ENCODE measurements at regions not wholly inside any gene's neighbourhood (a gene's known extent, or its start where the extent isn't known, plus 50 kb on each side); places are given as distances from the start of the nearest gene placed in this dataset.

DNA sequence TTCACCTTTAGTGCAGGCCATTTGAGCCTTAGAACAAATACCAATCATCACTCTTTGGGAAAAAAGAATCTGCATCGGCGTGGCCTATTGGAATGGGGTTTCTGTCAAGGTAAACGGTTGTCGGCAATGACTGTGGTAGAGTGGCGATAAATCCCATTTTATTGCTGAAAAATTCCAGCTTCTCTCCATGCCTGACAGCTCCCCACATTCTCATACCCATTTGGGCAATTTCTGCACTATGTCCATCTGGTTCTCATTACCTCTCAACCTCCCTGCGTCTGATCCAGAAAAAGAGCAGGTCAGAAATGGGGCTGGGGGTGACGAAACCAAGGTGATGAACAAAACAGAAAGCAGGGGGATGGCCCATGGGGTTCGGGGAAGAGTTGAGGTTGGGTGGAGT, 254.0 kb downstream of the MEIS1 start:
- in situ Hi-C loops (cut with MboI; ENCODE audit: low pct_unique_long_range_greater_than_20kb, low sequenced_read_pairs): no loop called here
- no peak for DNase-seq

DNA sequence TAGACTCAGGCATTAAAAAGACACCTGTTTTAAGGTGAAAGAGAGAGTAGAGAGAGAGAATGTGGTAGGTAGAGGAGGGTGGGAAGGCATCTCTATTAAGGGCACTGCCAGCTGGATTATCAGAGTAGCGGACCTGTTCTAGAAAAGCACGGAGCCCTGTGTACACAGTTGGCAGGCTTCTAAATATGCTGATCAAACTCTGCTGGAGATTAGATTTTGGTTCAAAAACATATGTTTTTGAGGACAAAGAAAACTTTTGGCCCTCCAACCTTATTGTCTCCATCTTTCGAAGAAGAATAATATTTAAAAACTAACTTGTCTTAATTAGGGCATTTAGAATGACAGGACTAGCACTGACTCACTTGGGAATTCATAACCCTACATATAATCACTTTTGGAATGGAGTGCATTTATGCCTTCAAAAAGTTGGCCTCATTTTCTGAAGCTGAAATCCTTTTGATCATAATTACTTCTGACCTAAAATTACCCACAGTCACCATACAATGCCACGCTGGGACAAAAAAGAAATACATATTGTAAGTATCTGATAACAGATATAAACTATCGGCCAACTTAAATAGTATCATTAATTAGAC, 254.6 kb downstream of the MEIS1 start:
- in situ Hi-C loops (cut with MboI; ENCODE audit: low pct_unique_long_range_greater_than_20kb, low sequenced_read_pairs): no loop called here
- no peak for DNase-seq

DNA sequence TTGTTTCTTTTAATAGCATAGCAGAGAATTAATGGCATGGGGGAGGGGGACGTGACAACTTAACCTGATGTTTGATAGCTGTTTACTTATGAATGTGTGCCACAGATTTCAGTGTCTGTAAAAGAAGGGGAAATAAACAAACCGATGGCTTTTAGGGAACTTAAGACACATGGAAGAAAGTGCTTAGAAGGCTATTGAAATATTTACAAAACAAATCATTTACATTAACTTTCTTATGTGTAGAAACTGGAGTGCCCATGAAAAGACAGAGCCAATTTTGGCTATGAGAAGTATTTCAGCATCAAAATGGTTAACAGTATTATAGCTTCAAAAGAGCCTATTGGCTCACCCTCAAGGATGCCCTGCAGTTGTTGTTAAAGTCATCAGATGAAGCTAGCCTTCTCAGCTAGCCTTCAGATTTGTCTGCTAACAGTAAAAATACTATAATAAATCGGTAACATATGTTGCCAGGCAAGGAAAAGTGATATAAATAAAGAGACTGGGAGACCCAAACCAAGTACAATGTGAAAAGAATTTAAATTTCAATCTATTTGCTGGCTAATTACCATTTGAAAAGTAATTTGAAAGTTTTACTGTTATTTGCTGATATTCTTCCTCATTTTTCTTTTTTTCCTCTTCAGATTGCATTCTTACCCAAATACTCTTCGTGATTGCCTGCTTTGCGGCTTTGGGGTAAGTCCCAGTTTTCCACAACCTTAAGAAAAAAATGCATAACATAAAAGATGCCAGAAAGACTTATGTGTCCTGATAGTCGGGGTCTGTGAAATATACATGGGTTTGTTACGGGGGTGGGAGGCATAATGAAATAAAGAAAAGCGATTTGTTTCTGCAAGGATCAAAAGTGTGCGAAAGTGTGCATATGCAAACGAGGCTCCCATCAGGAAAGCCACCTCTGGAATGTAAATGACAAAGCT, 256.4 kb downstream of the MEIS1 start:
- in situ Hi-C loops (cut with MboI; ENCODE audit: low pct_unique_long_range_greater_than_20kb, low sequenced_read_pairs): no loop called here
- no peak for DNase-seq

DNA sequence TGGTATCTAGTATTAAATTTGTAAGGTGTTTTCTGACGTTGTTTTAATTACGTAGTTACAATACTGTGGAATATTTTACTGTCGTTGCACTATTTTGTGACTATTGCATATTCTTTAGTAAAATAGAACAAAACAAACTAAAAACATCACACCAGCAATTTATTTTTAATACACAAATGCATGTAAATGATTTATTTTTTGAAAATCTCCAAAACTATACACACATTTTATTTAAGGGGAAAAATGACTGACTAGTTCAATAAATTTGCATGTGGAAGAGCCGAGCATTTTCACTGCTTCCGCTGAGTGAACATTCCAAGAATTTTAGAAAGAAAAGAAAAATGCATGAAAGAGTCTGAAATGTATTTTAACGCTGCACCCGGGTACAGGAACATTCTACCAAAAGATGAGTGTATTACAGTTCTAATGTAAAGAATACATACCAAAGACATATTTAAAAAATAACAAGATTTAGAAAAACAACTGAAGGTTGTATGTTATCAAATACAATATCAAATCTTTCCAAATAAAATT, 257.7 kb downstream of the MEIS1 start:
- in situ Hi-C loops (cut with MboI; ENCODE audit: low pct_unique_long_range_greater_than_20kb, low sequenced_read_pairs): no loop called here
- DNase-seq: no peak

DNA sequence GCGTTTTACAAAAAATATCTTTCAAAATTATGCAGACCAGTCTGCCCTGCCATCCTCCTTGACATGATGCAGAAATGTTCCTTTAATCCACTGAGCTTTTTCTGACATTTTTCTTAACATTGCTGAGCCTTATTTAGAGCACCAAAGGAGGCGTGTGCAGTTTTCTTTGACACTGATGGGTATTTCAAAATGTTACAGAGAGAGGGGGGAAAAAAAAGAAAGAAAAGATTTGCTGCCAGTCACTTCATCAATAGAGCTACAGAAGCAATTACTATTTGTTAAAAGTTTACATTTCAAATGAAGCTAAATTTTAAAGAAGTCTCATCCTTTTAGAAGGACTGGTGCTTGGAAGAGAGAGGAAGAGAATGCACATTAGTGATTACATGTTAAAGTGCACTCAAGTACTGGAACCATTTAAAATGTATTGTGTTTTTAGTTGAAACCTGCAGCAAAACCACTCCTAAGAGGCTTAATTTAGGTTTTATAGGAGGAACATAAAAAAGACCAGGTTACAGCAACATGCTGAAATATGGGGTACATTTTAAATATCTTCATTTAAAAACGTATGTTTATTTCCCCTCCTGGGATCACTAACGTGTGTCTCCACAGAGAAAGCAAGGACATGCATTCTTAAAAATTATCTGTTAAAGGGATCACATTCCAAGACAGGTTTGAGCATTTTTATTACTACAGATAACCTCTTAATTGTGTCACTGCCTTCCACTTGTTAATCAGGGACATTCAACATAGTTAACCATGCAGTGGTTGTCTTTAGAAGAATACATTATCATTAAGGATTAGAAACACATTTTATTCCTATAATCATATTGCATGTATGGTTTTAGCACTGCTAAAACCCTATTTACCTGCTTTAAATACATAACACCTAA, 258.4 kb downstream of the MEIS1 start:
- no peak for DNase-seq
- in situ Hi-C loops (cut with MboI; ENCODE audit: low pct_unique_long_range_greater_than_20kb, low sequenced_read_pairs): no loop called here

DNA sequence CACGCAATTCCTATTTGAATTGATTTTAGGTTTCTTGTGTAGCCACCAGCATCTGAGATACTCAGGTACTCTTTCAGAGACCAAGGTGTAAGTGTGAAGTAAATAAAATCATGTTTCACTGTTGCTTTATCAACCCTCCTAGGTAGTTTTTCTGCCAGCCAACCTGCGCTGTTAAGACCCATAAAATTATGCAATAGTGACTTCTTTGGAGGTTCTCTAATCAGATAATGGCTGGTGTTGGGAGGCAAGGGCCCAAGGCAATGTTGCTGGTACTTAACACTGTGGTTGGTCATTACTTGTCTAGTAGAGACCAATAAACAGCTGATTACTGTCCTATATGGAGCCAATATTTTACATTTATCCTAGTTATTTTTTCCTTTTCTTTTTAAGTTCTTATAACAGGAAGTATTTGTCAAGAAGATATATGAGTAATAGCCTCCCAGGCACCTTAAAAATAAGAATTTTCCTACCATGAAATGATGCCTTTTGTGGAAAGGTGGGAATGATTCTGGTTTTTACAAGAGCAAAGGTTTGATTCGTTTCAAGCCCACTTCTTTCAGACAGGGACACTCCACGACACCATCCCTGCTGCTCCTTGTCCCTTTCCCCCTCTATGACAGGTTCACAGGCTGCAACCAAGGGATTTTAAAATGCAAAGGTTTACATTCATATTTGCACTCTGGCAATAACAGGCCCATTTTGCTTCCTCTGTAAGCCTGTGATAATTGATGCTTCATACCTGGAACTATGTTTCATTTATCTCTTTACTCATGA, 259.3 kb downstream of the MEIS1 start:
- in situ Hi-C loops (cut with MboI; ENCODE audit: low pct_unique_long_range_greater_than_20kb, low sequenced_read_pairs): no loop called here
- DNase-seq: no peak

GRCh38 chr2:66695226-66695735, 260.4 kb downstream of the MEIS1 start:
- in situ Hi-C loops (cut with MboI; ENCODE audit: low pct_unique_long_range_greater_than_20kb, low sequenced_read_pairs): no loop called here
- DNase-seq: no peak

- DNase-seq: no peak
- in situ Hi-C loops (cut with MboI; ENCODE audit: low pct_unique_long_range_greater_than_20kb, low sequenced_read_pairs): no loop called here
These were observed 261.4 kb downstream of the MEIS1 start for GRCh38 chr2:66696374-66696773.

DNA sequence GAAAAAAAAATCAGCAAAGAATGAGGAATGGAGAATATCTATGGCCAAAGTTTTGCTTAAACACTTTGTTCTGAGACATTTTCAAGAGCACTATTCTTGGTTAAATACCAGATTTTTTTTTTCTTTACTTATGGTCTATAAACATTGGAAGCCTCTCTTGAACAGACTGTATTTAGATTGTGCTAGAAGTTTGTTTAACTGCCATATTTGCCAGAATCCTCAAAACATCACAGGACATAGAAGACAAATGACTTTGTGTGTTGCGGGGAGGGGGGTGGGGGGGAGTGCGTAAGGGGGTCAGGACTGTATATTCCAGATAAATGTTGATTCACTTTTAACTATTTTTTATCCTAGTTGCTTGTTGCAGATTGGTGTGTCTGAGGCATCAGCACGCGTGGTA, 262.0 kb downstream of the MEIS1 start:
- in situ Hi-C loops (cut with MboI; ENCODE audit: low pct_unique_long_range_greater_than_20kb, low sequenced_read_pairs): no loop called here
- DNase-seq: no peak

GRCh38 chr2:66697366-66697765, 262.4 kb downstream of the MEIS1 start:
- no peak for DNase-seq
- in situ Hi-C loops (cut with MboI; ENCODE audit: low pct_unique_long_range_greater_than_20kb, low sequenced_read_pairs): no loop called here

GRCh38 chr2:66698091-66698490, 263.2 kb downstream of the MEIS1 start:
- in situ Hi-C loops (cut with MboI; ENCODE audit: low pct_unique_long_range_greater_than_20kb, low sequenced_read_pairs): no loop called here
- DNase-seq: no peak

GRCh38 chr2:66698576-66699239, 263.8 kb downstream of the MEIS1 start:
- no peak for DNase-seq
- in situ Hi-C loops (cut with MboI; ENCODE audit: low pct_unique_long_range_greater_than_20kb, low sequenced_read_pairs): no loop called here

DNA sequence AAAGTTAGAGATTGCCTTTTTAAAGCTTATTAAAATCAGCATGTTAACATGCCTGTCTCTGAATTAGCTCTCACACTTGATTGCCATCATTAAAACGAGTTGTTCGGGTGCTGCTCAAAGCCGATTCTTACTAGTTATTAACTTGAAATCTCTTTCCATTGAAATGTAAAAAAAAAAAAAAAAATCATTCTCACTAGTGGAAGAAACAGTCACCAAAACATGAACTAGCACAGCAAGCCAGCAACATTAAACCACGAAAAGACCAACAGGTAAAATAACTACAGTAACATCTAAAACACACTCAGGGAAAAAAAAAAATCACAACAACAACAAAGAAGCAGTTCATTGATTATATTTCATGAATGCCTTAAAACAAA, 264.5 kb downstream of the MEIS1 start:
- in situ Hi-C loops (cut with MboI; ENCODE audit: low pct_unique_long_range_greater_than_20kb, low sequenced_read_pairs): no loop called here
- no peak for DNase-seq

GRCh38 chr2:66699793-66700676, 265.1 kb downstream of the MEIS1 start:
- in situ Hi-C loops (cut with MboI; ENCODE audit: low pct_unique_long_range_greater_than_20kb, low sequenced_read_pairs): no loop called here
- DNase-seq: no peak

GRCh38 chr2:66700677-66701066, 265.7 kb downstream of the MEIS1 start:
- in situ Hi-C loops (cut with MboI; ENCODE audit: low pct_unique_long_range_greater_than_20kb, low sequenced_read_pairs): no loop called here

DNA sequence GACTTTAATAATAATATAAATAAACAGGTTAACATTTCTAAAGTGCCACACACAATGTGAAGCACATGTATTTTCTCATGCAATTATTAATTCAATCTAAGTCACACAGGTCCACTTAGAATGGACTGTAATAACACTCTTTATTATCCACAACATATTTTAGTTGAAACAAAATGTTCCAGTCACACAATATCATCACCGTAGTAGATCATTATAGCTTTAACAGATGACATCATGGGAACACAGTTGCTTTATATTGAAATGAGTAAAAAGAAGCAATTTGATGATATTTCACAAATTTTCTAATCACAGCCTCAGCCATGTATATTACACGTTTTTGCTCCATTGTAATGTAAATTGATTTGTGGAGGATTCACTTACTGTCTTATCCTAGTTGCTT, 266.3 kb downstream of the MEIS1 start:
- in situ Hi-C loops (cut with MboI; ENCODE audit: low pct_unique_long_range_greater_than_20kb, low sequenced_read_pairs): no loop called here
- no peak for DNase-seq

More at GRCh38 chr2:66700677-66701066, 265.7 kb downstream of the MEIS1 start:
- DNase-seq: no peak

DNA sequence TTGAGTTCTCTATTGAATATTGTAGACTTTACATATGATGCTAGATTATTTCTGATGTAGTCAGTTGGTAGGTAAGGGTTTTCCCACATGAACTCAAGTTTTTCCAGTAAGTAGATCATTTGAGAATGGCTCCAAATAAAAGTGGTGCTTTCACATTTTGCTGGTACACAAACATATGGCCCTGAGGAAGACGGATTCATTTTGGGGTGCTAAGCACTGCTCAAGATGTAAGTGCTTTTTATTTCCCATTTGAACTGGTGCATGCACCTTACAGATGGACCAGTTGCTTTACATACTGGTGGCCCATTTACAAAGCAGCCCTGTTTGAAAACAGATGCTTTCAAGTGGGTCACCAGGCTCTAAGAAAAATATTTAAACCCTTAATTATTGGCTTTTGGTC, 266.7 kb downstream of the MEIS1 start:
- in situ Hi-C loops (cut with MboI; ENCODE audit: low pct_unique_long_range_greater_than_20kb, low sequenced_read_pairs): no loop called here
- no peak for DNase-seq

Measured in KBM-7 (cell line).